ENCODE measurements at regions not wholly inside any gene's neighbourhood (a gene's known extent, or its start where the extent isn't known, plus 50 kb on each side); places are given as distances from the start of the nearest gene placed in this dataset.
"Not testable (repeated sequence)": the region's sequence is repeated elsewhere in the genome, so short reads cannot be mapped to it uniquely, and the experiment has no call there.

DNA sequence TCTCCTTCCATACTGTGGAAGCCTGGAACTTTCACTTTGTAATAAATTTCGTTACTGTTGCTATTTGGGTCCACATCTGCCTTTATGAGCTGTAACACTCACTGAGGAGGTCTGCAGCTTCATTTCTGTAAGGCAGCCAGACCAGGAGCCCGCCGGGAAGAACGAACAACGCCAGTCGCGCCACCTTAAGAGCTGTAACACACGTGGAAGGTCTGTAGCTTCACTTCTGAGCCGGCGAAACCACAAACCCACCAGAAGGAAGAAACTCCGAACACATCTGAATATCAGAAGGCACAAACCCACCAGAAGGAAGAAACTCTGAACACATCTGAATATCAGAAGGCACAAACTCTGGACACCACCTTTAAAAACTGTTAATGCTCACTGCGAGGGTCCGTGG lies 589.9 kb upstream of the SLC35B3 start:
- peak; percentile 6 for DNase-seq
- Mint-ChIP-seq H3K27me3 (peaks cover 17% of the 10 kb centered on the region), H3K36me3 (ENCODE audit: low read depth) (no peaks in the 10 kb centered on the region), H3K9me3 (no peaks in the 10 kb centered on the region), H3K4me3 (peak overlapping the region; percentile 29), H3K27ac (no peak overlapping the region), H3K4me1 (peaks cover 6% of the 10 kb centered on the region)
- POLR2A ChIA-PET: no interaction called here
- CTCF ChIA-PET: interaction anchor here (0.5 to 0.6 kb wide), 2 partner anchors 108 to 362 kb away, joined by 3 read pairs; no protein-coding TSS in a partner anchor

DNA sequence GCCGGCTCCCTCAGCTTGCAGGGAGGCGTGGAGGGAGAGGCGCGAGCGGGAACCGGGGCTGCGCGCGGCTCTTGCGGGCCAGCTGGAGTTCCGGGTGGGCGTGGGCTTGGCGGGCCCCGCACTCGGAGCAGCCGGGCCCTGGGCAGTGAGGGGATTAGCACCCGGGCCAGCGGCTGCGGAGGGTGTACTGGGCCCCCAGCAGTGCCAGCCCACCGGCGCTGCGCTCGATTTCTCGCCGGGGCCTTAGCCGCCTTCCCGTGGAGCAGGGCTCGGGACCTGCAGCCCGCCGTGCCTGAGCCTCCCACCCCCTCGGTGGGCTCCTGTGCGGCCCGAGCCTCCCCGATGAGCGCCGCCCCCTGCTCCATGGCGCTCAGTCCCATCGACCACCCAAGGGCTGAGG lies 588.9 kb upstream of the SLC35B3 start:
- POLR2A ChIA-PET; H3K4me3 Mint-ChIP-seq; DNase-seq; CTCF ChIA-PET; H3K4me1 Mint-ChIP-seq; H3K36me3 Mint-ChIP-seq (ENCODE audit: low read depth); H3K27ac Mint-ChIP-seq; H3K9me3 Mint-ChIP-seq: not testable (repeated sequence)
- peaks cover 17% of the 10 kb centered on the region for H3K27me3 Mint-ChIP-seq

DNA sequence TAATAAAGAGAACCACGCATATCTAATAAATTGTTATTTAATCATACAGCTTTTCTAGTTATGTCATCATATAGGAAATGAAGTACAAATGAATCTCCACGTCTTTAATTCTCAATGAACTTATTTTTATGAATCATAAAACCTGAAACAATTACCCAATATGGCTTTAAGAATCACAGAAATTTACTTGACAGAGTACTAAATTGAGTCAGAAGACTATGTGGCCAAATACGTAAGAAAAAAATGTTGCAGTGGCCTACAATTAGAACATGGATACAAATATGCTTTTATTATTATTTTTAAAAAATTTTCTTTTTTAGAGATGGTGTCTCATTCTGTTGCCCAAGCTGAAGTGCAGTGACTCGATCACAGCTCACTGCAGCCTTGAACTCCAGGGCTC lies 584.7 kb upstream of the SLC35B3 start:
- ChIA-PET CTCF (no interaction called here), POLR2A (no interaction called here)
- Mint-ChIP-seq H3K36me3 (ENCODE audit: low read depth) (no peaks in the 10 kb centered on the region), H3K27ac (no peak overlapping the region), H3K27me3 (no peaks in the 10 kb centered on the region), H3K4me3 (no peak overlapping the region), H3K9me3 (no peaks in the 10 kb centered on the region), H3K4me1 (peaks cover 1% of the 10 kb centered on the region)
- DNase-seq: no peak

DNA sequence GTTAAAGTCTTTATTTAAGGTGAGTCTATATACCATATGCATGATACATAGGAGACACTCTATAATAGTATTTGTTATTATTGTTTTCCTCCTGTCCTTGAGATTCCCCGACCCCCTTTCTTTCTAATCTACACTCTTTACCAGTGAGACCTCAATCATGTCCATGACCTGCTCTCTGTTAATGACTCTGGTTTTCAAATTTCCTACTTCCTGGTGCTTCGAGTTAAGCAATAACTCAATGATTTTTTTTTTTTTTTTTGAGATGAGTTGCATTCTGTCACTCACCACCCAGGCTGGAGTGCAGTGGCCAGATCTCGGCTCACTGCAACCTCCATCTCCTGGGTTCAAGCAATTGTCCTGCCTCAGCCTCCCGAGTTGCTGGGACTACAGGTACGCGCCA lies 574.6 kb upstream of the SLC35B3 start:
- H3K36me3 Mint-ChIP-seq (ENCODE audit: low read depth): no peaks in the 10 kb centered on the region
- no peak overlapping the region for H3K27ac Mint-ChIP-seq
- DNase-seq: no peak
- ChIA-PET CTCF (no interaction called here), POLR2A (no interaction called here)
- H3K27me3 Mint-ChIP-seq: peaks cover 4% of the 10 kb centered on the region
- H3K9me3 Mint-ChIP-seq: no peaks in the 10 kb centered on the region
- H3K4me1 Mint-ChIP-seq: no peaks in the 10 kb centered on the region
- H3K4me3 Mint-ChIP-seq: no peak overlapping the region

DNA sequence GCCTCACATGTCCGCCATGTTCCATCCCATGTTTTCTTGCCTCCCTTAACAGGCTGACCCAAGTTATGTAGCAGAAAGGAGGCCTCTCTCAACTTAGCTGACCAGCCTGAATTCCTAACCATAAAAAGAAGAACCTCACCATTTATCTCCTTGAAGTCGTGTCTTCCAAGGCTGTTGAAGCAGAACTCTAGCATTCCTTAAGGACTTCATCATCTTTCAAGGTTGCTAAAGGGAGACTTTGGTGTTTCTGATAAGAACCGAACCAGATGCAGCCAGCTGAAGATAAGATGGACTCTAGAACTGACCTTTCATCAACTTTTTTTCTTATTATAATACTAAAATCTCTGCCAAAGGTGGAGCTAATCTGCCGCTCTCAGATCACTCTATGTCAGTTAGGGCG lies 571.7 kb upstream of the SLC35B3 start:
- Mint-ChIP-seq H3K27ac (no peak overlapping the region), H3K9me3 (no peaks in the 10 kb centered on the region), H3K36me3 (ENCODE audit: low read depth) (no peaks in the 10 kb centered on the region), H3K4me1 (no peaks in the 10 kb centered on the region), H3K4me3 (no peak overlapping the region), H3K27me3 (peaks cover 5% of the 10 kb centered on the region)
- POLR2A ChIA-PET: no interaction called here
- DNase-seq: no peak
- CTCF ChIA-PET: no interaction called here

DNA sequence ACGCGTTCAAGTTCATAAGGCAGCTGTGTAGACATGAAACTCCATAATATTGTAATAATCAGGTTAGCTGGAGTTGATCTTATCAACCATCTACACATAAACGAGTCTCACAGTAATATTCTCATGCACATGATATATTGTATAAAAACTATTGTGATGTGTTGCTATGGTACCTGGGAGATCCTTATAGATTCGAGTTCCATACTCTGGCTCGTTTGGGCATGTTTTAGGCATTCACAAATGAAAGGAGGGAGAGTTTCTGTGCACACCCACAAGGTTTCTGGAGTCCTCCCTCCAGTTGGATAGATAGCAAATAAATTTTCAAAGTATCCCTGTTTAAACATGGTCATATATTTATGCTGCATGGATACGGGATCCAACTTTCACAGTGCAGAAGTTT lies 567.5 kb upstream of the SLC35B3 start:
- Mint-ChIP-seq H3K27me3 (peaks cover 11% of the 10 kb centered on the region), H3K27ac (no peak overlapping the region), H3K4me1 (no peaks in the 10 kb centered on the region), H3K9me3 (no peaks in the 10 kb centered on the region), H3K36me3 (ENCODE audit: low read depth) (no peaks in the 10 kb centered on the region), H3K4me3 (no peak overlapping the region)
- no peak for DNase-seq
- CTCF ChIA-PET: no interaction called here
- POLR2A ChIA-PET: no interaction called here

GRCh38 chr6:8995156-8995555 lies 559.8 kb upstream of the SLC35B3 start:
- H3K4me1 Mint-ChIP-seq: no peaks in the 10 kb centered on the region
- ChIA-PET CTCF (no interaction called here), POLR2A (no interaction called here)
- DNase-seq: no peak
- H3K27ac Mint-ChIP-seq: no peak overlapping the region
- no peaks in the 10 kb centered on the region for H3K36me3 Mint-ChIP-seq (ENCODE audit: low read depth)
- H3K4me3 Mint-ChIP-seq: no peak overlapping the region
- peaks cover 7% of the 10 kb centered on the region for H3K27me3 Mint-ChIP-seq
- no peaks in the 10 kb centered on the region for H3K9me3 Mint-ChIP-seq

DNA sequence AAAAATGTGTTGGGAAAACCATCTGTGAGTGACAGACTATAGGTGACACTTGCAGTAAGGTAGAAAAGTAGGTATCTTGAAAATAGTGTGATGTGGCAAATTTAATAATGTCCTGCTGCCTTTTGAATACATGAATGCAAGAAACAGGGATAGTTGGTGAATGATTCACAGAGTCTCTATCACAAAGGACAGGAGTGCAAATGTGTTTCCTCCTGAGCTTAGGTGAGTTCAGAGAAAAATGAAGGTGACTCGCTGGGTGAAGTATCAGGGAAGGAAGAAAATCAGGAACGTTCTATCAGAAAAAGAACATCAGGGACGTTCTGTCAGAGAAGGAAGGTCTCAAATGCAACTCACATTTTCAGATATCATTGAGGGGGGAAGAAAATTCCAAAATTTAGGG lies 557.8 kb upstream of the SLC35B3 start:
- Mint-ChIP-seq H3K9me3 (no peaks in the 10 kb centered on the region), H3K27ac (no peak overlapping the region), H3K4me1 (no peaks in the 10 kb centered on the region), H3K27me3 (peaks cover 6% of the 10 kb centered on the region), H3K4me3 (no peak overlapping the region), H3K36me3 (ENCODE audit: low read depth) (no peaks in the 10 kb centered on the region)
- ChIA-PET POLR2A (no interaction called here), CTCF (no interaction called here)
- no peak for DNase-seq

DNA sequence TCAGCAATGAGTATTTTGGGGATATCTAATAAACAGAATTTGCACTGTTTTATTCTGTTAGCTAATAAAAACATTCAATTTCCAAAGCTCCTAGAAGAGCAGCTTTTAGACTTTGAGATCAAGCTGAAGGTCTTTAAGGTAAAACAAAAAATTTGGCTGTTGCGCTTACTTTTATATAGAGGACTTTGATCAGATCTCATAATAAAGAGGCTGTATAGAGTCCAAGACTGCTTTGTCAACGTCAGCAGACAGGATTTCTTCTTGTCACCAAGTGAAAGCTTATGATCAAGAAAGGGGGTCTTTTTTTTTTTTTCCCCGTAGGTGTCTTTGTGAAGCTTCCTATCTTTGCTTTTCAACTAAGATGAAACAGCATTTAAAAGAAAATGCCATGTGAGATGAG lies 556.5 kb upstream of the SLC35B3 start:
- Mint-ChIP-seq H3K4me3 (no peak overlapping the region), H3K9me3 (no peaks in the 10 kb centered on the region), H3K27me3 (no peaks in the 10 kb centered on the region), H3K27ac (no peak overlapping the region), H3K4me1 (no peaks in the 10 kb centered on the region), H3K36me3 (ENCODE audit: low read depth) (no peaks in the 10 kb centered on the region)
- DNase-seq: no peak
- POLR2A ChIA-PET: no interaction called here
- CTCF ChIA-PET: no interaction called here

GRCh38 chr6:8990075-8990474 lies 554.7 kb upstream of the SLC35B3 start:
- DNase-seq: no peak
- Mint-ChIP-seq H3K27ac (no peak overlapping the region), H3K27me3 (no peaks in the 10 kb centered on the region), H3K36me3 (ENCODE audit: low read depth) (no peaks in the 10 kb centered on the region), H3K4me3 (no peak overlapping the region), H3K9me3 (no peaks in the 10 kb centered on the region), H3K4me1 (no peaks in the 10 kb centered on the region)
- ChIA-PET CTCF (no interaction called here), POLR2A (no interaction called here)

GRCh38 chr6:8983202-8983688 lies 547.9 kb upstream of the SLC35B3 start:
- peaks cover 7% of the 10 kb centered on the region for H3K27me3 Mint-ChIP-seq

DNA sequence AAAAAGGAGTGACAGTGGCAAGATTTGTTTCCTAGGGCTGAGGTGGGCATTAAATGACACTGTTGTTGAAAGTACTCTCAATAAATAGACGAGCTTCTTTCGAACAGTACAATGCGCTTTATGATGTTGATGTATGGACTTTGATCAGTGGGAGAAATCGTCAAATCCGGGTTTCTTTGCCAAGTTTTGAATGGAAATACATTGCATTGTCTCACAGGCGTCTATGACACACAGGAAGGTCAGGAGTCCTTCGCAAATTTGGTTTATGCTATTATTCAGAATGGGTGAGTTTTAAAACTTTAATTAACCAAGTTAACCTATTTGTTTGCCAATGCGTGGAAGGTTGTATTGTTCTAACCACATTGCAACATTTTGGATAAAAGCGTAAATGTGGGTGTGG lies 547.3 kb upstream of the SLC35B3 start:
- peaks cover 7% of the 10 kb centered on the region for H3K27me3 Mint-ChIP-seq
- no peak overlapping the region for H3K4me3 Mint-ChIP-seq
- no peaks in the 10 kb centered on the region for H3K9me3 Mint-ChIP-seq
- POLR2A ChIA-PET: no interaction called here
- H3K36me3 Mint-ChIP-seq (ENCODE audit: low read depth): no peaks in the 10 kb centered on the region
- no peak for DNase-seq
- H3K4me1 Mint-ChIP-seq: no peaks in the 10 kb centered on the region
- CTCF ChIA-PET: interaction anchor here (1.0 to 1.2 kb wide), 2 partner anchors 9 to 1455 kb away, joined by 3 read pairs; no protein-coding TSS in a partner anchor
- H3K27ac Mint-ChIP-seq: no peak overlapping the region

More at GRCh38 chr6:8983202-8983688, 547.9 kb upstream of the SLC35B3 start:
- H3K27ac Mint-ChIP-seq: no peak overlapping the region
- POLR2A ChIA-PET: no interaction called here
- H3K4me3 Mint-ChIP-seq: no peak overlapping the region
- H3K9me3 Mint-ChIP-seq: no peaks in the 10 kb centered on the region
- no peaks in the 10 kb centered on the region for H3K4me1 Mint-ChIP-seq
- CTCF ChIA-PET: interaction anchor here (1.0 to 1.2 kb wide), 2 partner anchors 10 to 1454 kb away, joined by 3 read pairs; no protein-coding TSS in a partner anchor
- H3K36me3 Mint-ChIP-seq (ENCODE audit: low read depth): no peaks in the 10 kb centered on the region
- peak; percentile 60 for DNase-seq

DNA sequence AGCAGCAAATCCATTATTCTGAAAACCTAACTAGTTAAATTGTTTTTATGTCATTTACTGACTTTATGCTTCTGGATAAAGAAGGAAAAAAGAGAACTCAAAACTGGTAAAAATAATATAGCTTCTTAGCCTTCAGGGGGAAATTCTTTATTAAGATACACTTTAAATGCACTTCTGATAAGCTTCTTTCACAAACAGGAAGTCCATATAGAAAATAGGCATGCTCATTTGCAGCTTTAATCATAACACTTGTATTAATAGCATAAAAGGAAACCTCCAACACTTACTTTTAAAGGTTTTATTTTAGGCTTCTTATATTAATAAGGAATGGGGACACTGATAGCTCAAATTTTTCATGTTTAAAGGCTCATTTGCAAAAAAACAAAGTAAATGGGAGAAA lies 538.0 kb upstream of the SLC35B3 start:
- DNase-seq: no peak
- Mint-ChIP-seq H3K9me3 (peaks cover 6% of the 10 kb centered on the region), H3K27me3 (no peaks in the 10 kb centered on the region), H3K27ac (no peak overlapping the region), H3K36me3 (ENCODE audit: low read depth) (no peaks in the 10 kb centered on the region), H3K4me3 (no peak overlapping the region), H3K4me1 (no peaks in the 10 kb centered on the region)
- CTCF ChIA-PET: interaction anchor here (1.1 kb wide), 1 partner anchor 10 kb away, joined by 3 read pairs; no protein-coding TSS in a partner anchor
- POLR2A ChIA-PET: interaction anchor here (0.6 kb wide), 1 partner anchor 15 kb away, joined by 3 read pairs; no protein-coding TSS in a partner anchor

GRCh38 chr6:8969747-8970146 lies 534.4 kb upstream of the SLC35B3 start:
- ChIA-PET CTCF (interaction anchor here (0.6 kb wide), 1 partner anchor 946 kb away, joined by 3 read pairs; no protein-coding TSS in a partner anchor), POLR2A (no interaction called here)
- Mint-ChIP-seq H3K4me3 (no peak overlapping the region), H3K9me3 (peaks cover 7% of the 10 kb centered on the region), H3K4me1 (no peaks in the 10 kb centered on the region), H3K27ac (no peak overlapping the region), H3K36me3 (ENCODE audit: low read depth) (no peaks in the 10 kb centered on the region), H3K27me3 (no peaks in the 10 kb centered on the region)
- no peak for DNase-seq

Measured in activated CD4-positive, alpha-beta T cell treated with anti-CD3 and anti-CD28 coated beads, Interleukin-2, amount 10 ng/mL, durations not matched to agents 7 days and 5 days (primary cell).